ENCODE measurements at regions not wholly inside any gene's neighbourhood (a gene's known extent, or its start where the extent isn't known, plus 50 kb on each side); places are given as distances from the start of the nearest gene placed in this dataset.
"Not testable (repeated sequence)": the region's sequence is repeated elsewhere in the genome, so short reads cannot be mapped to it uniquely, and the experiment has no call there.

DNA sequence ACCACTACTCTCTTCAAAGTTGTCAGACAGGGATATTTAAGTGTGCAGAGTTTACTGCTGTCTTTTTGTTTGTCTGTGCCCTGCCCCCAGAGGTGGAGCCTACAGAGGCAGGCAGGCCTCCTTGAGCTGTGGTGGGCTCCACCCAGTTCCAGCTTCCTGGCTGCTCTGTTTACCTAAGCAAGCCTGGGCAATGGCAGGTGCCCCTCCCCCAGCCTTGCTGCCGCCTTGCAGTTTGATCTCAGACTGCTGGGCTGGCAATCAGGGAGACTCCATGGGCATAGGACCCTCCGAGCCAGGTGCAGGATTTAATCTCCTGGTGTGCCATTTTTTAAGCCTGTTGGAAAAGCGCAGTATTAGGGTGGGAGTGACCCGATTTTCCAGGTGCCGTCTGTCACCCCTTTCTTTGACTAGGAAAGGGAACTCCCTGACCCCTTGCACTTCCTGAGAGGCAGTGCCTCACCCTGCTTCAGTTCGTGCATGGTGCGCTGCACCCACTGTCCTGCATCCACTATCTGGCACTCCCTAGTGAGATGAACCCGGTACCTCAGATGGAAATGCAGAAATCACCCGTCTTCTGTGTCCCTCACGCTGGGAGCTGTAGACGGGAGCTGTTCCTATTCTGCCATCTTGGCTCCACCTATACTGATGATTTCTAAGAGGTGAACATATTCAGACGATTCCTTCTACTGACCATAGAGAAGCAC is 167.6 kb downstream of the CXXC4 start:
- DNase-seq, result not testable (repeated sequence)

DNA sequence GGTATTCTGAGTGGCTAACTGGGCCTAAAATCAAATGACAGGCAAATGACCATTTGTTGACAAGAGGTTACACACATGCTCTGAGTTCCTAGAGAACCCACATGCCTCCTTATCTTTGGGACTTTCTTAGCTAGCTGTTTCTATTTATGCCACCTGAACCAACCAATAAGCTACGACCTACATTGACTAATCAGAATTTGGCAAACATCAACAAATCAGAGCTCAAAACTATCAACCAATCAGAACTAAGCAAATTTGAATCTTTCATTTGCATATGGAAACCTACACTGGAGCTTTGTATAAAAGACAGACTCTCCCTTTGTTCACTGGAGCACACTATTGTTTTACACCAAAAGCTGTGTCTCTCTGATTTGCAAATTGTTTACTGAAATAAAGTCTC is 192.0 kb downstream of the CXXC4 start:
- no peak for DNase-seq

DNA sequence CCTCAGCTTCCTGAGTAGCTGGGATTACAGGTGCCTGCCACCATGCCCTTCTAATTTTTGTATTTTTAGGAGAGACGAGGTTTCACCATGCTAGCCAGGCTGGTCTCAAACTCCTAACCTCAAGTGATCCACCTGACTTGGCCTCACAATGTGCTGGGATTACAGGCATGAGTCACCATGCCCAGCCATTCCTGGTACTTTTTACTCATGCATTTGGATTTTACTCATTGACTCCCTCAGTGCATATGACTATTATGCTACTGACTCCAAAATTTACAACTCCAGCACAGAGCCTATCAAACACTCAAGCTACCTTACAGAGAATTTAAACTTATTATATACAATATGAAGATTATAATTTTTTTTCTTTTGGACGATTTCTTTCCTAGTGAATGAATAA is 199.9 kb downstream of the CXXC4 start:
- DNase-seq, result no peak

DNA sequence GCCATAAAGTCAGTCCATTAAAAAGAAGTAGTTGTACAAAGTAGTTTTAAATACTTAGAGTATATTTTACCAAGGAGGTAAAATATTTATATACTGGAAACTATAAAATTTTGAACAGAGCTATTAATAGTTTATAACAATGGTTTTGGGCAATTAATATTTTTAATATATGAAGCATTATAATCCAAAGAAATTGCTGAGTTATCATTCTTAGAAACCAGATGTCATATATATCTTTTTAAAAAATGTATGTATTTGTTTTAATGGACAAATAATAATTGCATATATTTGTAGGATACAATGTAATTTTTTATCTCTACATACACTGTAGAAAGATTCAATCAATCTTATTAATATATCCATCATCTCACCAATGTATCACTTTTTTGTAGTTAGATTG is 207.8 kb downstream of the CXXC4 start:
- no peak for DNase-seq

DNA sequence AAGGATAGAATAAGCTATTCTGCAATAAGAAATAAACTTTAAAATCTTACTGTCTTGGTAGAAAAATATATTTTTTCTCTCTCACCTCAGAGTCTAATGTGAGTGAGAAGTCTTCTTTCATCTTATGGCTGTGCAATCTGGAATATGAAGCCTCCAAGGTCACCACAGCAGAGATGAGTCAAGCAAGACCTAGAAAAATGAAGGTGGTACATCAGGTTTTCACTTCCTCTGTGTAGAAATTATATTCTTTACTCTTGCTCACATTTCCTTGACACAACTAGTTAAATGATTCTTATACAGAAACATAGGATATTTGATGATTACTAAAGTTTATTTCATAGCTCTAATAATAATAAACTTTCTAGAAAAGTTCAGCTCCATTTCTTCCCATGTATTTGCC is 211.4 kb downstream of the CXXC4 start:
- no peak for DNase-seq

DNA sequence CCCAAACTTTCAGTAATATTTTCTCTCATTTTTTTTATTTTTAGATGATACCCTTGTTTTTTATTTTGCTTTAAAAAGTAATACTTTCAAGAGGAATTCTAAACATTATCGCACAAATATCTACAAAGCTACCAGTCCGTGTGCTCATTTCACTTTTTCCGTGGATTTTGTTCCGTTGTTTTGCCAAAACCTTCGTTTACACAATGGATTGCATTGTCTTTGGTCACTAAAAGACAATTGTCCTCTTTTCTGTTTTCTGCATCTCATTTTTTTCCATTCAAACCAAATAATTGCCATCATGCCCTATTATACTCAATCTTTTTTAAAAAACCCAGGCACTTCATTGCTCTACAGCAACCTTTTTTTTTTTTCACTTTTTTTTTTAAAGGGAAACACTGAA is 214.9 kb downstream of the CXXC4 start:
- DNase-seq, result no peak

DNA sequence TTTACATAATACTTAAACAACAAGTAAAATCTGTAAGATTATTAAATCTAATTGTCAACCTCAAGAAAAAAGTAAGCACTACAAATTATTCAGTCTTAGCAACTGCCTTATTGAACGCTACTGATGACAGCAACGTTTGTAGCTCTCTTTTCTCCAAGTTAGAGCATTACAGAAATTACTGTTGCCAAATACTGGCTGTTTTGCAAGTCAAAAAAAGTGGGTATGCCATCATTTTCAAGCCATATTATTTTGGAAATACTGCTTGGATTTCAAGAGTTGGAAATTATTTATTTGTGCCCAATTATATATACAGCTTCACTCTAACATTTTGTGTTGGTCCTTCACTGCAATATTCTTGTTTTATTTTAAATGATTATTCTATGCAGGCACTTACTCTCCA is 221.7 kb downstream of the CXXC4 start:
- no peak for DNase-seq

DNA sequence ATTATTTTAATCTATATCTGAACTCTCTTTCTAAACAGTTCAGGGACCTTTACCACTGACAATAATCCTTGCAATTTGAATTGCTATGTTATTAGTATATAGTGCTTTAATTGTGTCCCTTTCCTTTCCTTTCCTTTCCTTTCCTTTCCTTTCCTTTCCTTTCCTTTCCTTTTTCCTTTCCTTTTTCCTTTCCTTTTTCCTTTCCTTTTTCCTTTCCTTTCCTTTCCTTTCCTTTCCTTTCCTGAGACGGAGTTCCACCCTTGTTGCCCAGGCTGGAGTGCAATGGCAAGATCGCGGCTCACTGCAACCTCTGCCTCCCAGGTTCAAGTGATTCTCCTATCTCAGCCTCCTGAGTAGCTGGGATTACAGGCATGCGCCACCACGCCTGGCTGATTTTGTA is 225.1 kb downstream of the CXXC4 start:
- DNase-seq, result not testable (repeated sequence)

DNA sequence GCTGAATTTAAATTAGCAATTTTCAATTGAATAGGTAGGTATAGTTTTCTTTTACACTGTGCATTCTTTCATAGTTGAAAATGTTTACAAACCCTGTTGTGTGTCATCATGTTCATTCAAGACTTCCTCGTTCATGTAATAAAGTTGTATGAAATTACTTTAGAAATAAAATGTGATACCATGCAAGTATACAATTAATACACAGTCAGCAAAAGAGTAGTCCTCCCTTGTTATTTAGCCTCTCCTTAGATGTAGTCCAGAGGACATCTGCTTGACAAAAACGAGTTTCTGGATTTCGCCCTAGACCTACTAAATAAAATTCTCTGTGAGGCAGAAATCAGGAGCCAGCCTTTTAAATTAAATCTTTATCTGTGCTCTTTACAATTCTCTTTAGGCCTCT is 231.6 kb downstream of the CXXC4 start:
- DNase-seq, result no peak

DNA sequence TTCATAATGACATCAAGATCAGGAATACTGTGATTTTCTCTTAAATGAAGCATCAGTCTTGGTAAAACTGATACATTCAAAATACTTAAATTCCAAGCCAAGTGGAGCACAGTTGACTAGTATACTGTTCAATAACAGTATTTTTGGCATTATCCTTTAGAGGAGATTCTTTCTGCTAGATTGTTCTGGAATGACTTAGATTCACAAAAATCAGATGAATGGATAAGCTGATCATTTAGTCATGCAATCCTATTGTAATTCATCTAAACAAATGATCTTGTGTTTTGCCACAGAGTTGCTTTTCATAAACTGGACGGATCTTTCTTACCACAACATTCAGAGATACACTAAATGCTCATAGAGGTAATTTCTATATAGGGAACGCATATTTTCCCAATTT is 232.0 kb downstream of the CXXC4 start:
- no peak for DNase-seq

DNA sequence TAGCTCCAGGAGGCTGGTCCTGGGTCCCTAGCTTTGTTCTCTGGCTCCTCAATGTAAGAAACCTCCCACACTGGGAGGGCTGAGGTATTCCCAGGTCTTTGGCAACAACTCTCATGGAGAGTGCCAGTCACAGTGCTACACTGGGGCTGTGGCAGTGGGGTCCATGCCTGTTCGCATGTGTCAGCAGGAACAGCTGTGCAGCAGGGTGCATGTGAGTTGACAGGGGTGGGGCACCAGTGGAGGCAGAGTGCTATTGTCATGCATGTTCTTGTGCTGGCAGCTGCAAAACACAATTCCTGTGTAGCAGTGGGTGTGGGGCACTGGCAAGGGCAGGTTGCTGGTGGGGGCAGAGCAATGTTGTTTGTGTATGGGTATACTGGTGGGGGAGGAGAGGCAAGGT is 246.0 kb downstream of the CXXC4 start:
- DNase-seq, result no peak

DNA sequence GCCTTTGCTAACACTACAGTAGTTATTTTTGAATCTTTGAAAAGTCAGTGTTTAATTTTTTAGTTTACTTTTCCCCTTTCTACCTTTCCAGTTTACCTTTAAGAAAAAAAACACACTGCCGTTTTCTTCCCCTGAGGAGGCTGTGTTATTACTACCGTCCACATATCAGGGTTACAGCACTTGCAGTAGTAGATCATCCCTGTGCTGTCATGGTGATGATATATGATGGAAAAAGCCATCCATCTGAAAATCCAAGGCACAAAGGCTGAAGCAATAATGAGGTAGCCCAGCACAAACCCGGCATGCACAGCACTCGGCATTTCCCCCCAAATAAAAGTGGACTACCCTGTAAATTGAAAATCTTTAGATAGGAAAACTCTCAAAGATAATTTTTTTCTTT is 258.7 kb downstream of the CXXC4 start:
- DNase-seq, result no peak

DNA sequence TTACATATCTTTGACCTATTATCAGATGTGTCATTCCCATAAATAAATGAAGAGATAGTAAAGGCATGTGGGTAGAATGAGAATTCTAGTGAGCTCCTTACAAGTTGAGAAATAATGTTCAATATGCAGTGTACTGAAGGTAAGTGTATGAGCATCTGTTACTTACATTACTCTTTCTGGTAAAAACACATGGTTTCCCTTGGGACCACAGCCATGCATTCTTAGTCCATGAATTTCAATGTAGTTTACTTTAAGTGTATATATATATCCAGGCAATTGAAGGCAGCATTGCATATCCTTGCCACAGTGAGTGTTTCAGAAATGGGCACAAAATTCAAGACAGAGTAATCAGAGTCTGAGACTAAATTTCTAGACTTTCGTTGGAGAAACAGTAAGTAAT is 277.2 kb downstream of the CXXC4 start:
- DNase-seq, result no peak

DNA sequence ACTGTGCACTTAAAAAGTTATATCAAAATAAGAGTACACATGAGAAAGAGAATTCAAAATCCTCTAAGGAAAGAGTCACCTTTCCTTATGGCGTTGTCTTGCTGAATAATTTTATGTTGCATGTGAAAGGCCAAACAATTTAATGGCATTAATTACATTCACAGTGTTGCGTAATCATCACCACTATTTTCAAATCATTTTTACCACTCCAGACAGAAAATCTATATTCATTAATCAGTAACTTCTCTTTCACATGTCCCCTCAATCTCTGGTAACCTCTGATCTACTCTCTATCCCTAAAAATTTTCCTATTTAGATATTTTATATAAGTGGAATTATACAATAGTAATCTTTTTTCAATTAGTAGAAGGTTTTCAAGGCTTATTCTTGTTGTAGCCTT is 283.0 kb downstream of the CXXC4 start:
- DNase-seq, result no peak

DNA sequence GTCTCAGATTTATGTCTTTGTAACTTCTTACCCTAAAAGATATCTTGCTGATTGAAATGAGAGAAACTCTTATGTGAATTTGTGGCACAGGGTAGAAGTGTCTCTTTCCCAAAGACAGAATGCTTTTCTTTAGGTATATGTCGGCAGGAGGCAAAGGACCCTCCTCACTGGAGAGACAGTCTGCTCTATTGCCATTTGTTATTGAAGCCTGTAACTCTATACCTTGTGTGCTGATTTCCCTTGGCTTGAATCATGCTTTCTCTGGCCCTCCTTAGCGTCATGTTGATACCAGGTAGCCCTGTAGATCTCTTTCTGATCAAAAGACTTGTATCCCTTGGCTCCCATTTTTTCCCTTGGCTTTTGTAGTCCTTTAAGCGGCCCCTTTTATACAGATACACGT is 284.3 kb downstream of the CXXC4 start:
- DNase-seq, result no peak

DNA sequence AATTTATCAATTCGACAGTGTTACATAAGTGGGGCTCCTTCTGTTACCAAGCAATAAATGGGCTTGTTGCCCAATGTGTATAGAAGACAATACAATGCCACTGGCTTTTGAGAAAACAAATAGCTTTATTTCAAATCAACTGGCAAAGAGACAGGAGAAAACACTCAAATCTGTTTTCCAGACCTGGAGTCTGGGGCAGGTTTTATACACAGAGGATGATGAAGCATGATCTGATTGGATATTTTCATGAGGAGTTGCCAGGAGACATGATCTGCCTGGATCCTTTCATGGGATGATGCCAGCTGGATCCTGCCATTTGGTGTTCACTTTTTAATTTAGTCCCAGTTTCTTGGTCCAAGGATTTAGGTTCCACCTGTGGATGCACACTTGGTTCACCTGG is 287.9 kb downstream of the CXXC4 start:
- no peak for DNase-seq

DNA sequence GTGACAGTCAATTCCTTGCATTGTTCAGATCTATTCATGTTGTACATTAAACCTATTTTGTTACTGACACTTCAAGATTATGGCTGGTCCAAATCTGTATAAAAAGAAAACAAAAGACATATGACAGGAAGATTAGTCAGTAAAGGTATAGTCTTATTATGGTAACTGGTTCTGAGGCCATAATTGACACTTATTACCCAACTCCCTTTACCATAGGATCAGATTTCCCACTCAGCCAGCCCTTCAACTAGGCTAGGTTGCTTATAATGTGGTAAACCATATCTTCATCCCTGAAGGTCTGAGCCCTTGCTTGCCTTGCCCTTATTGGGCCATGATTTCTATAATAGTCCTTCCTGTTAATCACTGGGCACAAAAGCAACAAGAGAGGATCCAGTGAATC is 289.6 kb downstream of the CXXC4 start:
- DNase-seq, result no peak

DNA sequence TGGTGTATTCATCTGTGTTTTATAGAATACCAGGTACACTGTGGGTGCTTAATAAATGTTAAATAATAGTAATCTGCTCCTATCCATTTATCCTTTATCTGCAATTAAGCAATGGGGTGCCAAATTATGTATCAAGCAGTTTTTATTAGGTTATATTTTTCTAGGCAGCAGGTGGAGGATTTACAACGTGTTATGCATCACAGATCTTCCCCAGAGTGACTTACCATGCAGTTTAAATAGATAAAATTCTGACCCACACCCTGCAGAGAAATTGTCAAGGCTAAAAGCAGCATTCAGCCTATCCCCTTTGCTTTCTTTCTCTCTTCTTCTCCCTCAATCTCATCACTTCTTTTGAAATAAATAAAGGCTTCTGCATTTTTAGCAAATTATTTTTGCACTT is 306.4 kb downstream of the CXXC4 start:
- DNase-seq, result no peak

DNA sequence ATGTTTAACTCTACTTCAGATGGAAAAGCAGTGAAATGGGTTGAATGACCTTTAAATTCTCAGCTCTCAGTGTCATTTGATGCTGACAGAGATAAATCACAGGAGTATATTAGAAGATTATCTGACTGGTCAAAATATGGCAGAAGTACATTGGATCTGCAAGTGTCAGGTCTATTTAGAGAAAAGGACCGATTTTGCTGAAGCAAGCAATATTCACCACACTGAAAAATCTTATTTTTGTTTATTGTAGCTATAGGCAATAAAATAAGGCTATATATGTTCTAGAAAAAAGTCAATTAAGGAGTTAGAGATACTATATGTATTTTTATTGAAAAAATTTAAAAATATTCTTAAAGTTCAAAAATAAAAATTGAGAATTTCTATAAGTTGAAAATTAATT is 325.3 kb downstream of the CXXC4 start:
- DNase-seq, result no peak

DNA sequence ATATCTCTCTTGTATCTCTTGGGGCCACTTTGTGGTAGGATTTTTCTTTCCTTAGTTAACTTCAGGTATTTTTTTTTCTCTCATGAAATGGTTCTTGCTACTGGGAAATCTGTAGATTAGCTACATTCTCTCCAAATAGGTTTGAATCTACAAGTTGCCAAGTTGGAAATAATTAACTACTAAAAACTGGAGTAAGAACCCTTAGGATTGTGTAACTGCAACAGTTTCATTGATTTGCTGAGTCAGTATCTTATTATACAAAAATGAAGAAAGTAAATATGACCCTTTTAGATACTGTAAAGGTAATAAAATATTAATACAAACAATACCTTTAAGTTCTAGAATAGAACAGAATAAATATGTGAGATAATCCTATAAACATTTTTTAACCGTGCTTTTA is 327.9 kb downstream of the CXXC4 start:
- no peak for DNase-seq

DNA sequence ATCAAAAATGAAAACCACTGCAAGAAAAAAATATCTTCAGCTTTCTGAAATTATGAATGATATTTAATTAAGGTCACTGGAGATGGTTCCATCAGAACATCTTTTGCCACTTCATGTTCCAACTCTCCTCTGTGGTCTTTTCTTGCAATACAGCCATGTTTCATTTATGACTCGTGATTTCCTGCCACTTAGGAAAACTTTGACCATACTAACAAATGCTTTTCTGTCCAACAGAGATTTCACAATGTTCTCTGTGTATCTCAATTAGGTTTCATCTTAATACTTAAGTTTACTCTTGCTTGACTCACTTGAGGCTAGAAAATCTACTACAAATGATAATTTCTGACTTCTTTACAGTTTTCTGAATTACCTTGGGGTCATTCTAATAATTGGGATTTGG is 330.9 kb downstream of the CXXC4 start:
- no peak for DNase-seq

DNA sequence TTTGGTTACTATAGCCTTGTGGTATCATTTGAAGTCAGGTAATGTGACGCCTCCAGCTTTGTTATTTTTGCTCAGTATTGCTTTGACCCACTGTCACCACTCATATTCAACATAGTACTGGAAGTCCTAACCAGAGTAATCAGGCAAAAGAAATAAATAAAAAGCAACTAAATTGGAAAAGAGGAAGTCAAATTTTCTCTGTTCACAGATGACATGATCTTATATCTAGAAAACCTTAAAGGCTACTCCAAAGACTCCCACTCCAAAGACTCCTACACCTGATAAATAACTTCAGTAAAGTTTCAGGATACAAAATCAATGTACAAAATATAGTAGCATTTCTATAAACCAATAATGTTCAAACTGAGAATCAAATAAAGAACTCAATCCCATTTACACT is 348.6 kb downstream of the CXXC4 start:
- DNase-seq, result no peak

DNA sequence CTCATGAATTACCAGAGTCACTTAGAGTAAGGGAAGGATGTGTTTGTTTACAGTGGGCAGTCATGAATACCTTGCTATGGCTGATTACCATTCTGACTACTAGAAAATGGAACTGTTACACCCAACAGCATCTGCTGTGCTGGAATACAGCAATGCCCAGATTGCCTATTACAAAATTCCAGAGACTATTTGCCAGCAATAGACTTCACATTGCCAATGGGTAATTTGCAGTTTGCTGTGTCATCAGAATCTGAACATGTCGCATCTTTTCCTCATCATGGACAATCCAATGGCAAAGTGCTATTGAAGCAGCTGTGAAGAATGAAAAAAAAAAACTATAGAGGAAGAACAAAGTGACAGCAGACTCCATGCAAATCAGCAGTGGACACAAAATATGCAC is 356.6 kb downstream of the CXXC4 start:
- no peak for DNase-seq

DNA sequence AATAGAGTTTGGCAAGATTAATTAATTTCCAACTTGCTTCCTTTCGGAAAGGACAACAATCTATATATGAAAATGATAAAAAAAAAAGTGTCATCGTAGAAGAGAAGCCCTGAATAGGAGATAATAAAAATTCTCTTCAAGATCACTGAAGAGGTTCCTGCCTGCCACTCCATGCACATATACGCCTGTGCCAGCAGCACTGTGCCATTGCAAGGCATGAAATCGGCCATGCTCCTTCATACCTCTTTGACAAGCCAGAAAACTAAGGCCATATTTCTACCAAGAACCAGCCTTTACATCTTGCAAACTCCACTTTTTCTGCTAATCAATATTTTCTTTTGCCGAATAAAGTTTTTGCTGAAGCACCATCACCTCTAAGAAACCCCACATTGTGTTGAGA is 365.5 kb downstream of the CXXC4 start:
- no peak for DNase-seq

DNA sequence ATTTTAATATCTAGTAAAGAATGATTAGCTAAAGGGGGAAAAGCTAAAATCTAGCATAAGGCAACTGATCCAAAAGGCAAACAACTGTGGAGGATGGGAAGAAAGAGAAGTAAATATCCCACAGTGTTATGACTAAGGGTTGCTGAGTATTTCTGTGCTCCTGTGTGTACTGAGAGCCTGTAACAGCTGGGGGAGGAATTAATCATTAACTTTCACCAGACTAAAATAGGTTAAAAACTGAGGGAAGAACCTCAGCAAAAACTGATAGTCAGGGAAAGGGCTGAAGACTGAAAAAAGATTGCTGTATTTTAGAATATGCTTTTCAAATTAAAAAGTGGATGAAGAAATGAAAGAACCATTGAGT is 365.9 kb downstream of the CXXC4 start:
- no peak for DNase-seq

All from inflammatory macrophage (primary cell).